Neural crest cell (in vitro differentiated cells): ENCODE measurements at regions not wholly inside any gene's neighbourhood (a gene's known extent, or its start where the extent isn't known, plus 50 kb on each side); places are given as distances from the start of the nearest gene placed in this dataset.

ENCODE experiments used
- DNase-seq: peaks from one replicate; pipeline ENCODE4 v3.0.0; 2021; ENCODE audit warnings: low read depth, mixed read lengths, low spot score
- H3K27ac Mint-ChIP-seq: one replicate; pipeline ENCODE4 v1.8.0; 2021; ENCODE audit warnings: mild to moderate bottlenecking, mixed read lengths; ENCODE audit not compliant: unreplicated experiment
- H3K27me3 Mint-ChIP-seq: 2 replicates; pipeline ENCODE4 v1.8.0; 2021; ENCODE audit warnings: low read depth, mild to moderate bottlenecking, mixed read lengths
- H3K36me3 Mint-ChIP-seq: 2 replicates; pipeline ENCODE4 v1.8.0; 2021; ENCODE audit warnings: low read depth, mild to moderate bottlenecking, mixed read lengths
- H3K4me1 Mint-ChIP-seq: 2 replicates; pipeline ENCODE4 v1.8.0; 2021; ENCODE audit warnings: mixed read lengths
- H3K4me3 Mint-ChIP-seq: one replicate; pipeline ENCODE4 v1.8.0; 2021; ENCODE audit warnings: mild to moderate bottlenecking, mixed read lengths
- H3K9me3 Mint-ChIP-seq: 2 replicates; pipeline ENCODE4 v1.8.0; 2021; ENCODE audit warnings: mixed read lengths
- TF ChIP-seq, protein P1 (sequence below): fragments of 200-600 bp; sonication (generic); conservative IDR thresholded peaks from 2 replicates; pipeline ENCODE4 v1.5.0; 2021; ENCODE audit warnings: antibody characterized with exemption, mild to moderate bottlenecking

DNA sequence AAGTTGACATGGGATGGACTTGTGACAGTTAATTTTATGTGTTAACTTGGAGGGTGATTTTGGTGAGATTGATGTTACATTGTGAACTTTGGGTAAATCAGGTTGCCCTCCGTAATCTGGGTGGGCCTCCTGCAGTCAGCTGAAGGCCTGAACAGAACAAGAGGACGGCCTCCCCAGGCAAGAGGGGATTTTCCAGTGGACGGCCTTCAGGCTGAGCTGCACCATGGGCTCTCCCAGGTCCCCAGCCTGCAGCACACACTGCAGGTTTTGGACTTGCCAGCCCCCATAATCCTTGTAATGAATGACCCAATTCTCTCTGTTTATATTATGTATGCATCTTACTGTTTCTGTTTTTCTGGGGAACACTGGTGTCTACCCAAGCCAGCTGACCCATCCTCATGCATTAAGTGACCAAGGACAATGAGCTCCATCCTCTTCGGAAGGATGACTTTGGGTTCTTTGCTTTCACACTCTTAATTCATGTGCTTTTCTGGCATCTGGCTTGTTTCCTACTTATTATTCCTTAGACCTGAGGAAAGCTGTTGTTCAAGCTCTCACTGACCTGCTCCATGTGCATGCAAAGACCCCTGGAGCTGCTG lies 64.2 kb downstream of the DACT2 start:
- no peak for DNase-seq
- peaks cover 11% of the 10 kb centered on the region for H3K9me3 Mint-ChIP-seq
- peaks cover 6% of the 10 kb centered on the region for H3K27me3 Mint-ChIP-seq

DNA sequence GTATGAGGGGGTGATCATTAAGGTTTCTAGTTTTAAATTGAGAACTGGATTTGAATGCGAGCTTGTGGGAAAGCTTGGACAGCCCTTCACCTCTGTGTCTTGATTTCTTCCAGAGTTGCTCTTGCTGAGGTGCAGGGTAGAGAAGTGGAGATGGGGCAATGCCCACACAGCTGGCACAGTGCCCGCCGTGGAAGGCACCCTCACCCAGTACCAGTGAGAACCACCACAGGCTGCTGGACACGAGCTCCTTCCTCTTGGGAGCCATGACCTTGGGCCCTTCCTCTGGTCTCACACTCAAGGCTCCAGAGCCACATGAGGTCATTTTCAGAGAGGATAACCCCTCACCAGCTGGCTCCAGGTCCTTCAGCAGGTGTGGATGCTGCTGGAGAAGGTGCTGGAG lies 67.3 kb downstream of the DACT2 start:
- H3K4me1 Mint-ChIP-seq, result peaks cover 4% of the 10 kb centered on the region
- no peaks in the 10 kb centered on the region for H3K27me3 Mint-ChIP-seq
- no peak overlapping the region for H3K27ac Mint-ChIP-seq
- DNase-seq, result no peak
- H3K4me3 Mint-ChIP-seq, result no peak overlapping the region
- H3K36me3 Mint-ChIP-seq, result no peaks in the 10 kb centered on the region
- peaks cover 11% of the 10 kb centered on the region for H3K9me3 Mint-ChIP-seq
- TF ChIP-seq, protein P1, sequence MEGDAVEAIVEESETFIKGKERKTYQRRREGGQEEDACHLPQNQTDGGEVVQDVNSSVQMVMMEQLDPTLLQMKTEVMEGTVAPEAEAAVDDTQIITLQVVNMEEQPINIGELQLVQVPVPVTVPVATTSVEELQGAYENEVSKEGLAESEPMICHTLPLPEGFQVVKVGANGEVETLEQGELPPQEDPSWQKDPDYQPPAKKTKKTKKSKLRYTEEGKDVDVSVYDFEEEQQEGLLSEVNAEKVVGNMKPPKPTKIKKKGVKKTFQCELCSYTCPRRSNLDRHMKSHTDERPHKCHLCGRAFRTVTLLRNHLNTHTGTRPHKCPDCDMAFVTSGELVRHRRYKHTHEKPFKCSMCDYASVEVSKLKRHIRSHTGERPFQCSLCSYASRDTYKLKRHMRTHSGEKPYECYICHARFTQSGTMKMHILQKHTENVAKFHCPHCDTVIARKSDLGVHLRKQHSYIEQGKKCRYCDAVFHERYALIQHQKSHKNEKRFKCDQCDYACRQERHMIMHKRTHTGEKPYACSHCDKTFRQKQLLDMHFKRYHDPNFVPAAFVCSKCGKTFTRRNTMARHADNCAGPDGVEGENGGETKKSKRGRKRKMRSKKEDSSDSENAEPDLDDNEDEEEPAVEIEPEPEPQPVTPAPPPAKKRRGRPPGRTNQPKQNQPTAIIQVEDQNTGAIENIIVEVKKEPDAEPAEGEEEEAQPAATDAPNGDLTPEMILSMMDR, result no peak

More for the DNA sequence above, 64.2 kb downstream of the DACT2 start:
- no peak overlapping the region for H3K4me3 Mint-ChIP-seq
- H3K4me1 Mint-ChIP-seq, result peaks cover 4% of the 10 kb centered on the region
- no peak overlapping the region for H3K27ac Mint-ChIP-seq
- no peaks in the 10 kb centered on the region for H3K36me3 Mint-ChIP-seq
- TF ChIP-seq, protein P1, result no peak

DNA sequence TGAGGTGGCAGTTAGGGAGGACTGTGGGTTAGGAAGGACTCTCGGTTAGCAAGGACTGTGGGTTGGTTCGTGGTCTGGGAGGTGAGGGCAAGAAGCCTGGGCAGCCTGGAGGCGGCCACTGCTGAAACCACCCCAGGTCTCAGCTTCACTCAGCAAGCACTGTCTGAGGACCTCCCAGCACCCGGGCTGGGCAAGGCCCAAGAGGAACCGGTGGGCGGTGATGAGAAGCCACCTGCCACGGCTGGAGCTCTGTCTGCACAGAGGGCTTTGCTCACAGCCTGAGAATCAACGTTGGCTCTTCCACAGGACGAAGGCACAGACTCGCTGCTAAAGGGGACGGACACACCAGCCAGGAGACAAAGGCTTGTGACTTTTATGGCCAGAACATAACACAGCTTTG lies 69.3 kb downstream of the DACT2 start:
- DNase-seq, result no peak
- Mint-ChIP-seq H3K4me3 (no peak overlapping the region), H3K4me1 (peaks cover 5% of the 10 kb centered on the region), H3K36me3 (no peaks in the 10 kb centered on the region), H3K27me3 (no peaks in the 10 kb centered on the region), H3K9me3 (peaks cover 6% of the 10 kb centered on the region), H3K27ac (no peak overlapping the region)
- TF ChIP-seq, protein P1, result no peak

DNA sequence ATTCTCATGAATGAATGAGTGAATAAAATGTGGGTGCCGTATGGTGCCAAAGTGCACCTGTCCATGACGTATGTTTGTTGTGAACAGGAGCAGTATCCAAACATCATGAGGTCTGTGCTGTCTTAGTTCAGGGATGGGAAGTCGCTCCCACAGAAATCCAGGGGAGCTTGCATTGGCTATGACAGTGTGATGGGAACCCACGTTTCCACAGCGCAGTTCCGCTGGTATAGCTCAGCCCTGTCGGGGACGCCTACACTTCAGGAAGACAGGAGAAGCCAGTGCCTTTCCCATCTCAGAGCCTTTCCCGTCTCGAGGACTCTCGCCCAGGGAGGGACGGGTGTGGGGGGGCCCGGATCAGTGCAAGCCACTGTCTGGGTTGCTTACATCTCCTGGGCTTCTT lies 69.8 kb downstream of the DACT2 start:
- Mint-ChIP-seq H3K9me3 (peaks cover 2% of the 10 kb centered on the region), H3K4me3 (no peak overlapping the region), H3K4me1 (peaks cover 8% of the 10 kb centered on the region), H3K27me3 (no peaks in the 10 kb centered on the region), H3K27ac (no peak overlapping the region), H3K36me3 (no peaks in the 10 kb centered on the region)
- TF ChIP-seq, protein P1, result no peak
- no peak for DNase-seq

DNA sequence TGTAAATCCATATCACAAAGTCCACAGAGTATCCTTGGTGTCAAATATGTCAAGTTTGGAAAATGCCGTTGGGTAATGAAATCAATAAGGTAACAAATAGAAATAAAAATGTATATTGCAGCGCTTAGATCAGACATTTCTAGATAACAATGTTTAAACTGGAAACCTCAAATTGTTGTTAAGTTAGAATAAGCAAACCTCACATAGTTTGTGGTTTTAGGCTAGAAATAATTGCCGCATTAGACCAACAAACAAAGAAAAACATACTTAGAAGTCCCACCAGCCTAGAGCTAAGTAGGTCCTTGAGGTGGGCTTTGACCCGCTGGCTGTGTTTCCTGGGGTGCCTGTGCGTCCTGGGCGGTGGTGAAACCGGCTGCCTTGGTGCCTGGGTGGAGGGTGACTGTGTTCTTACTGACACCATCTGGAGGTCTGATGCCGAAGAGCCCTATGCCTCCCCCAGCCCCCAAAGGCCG lies 71.4 kb downstream of the DACT2 start:
- H3K9me3 Mint-ChIP-seq, result no peaks in the 10 kb centered on the region
- DNase-seq, result no peak
- H3K4me1 Mint-ChIP-seq, result peaks cover 12% of the 10 kb centered on the region
- H3K27me3 Mint-ChIP-seq, result no peaks in the 10 kb centered on the region
- H3K27ac Mint-ChIP-seq, result no peak overlapping the region
- no peak overlapping the region for H3K4me3 Mint-ChIP-seq
- TF ChIP-seq, protein P1, result no peak
- no peaks in the 10 kb centered on the region for H3K36me3 Mint-ChIP-seq
